HG03565 (cell line): ENCODE measurements at regions not wholly inside any gene's neighbourhood (a gene's known extent, or its start where the extent isn't known, plus 50 kb on each side); places are given as distances from the start of the nearest gene placed in this dataset.
"Not testable (repeated sequence)": the region's sequence is repeated elsewhere in the genome, so short reads cannot be mapped to it uniquely, and the experiment has no call there.

Experiments used
- ATAC-seq: cut with Tn5 transposase; IDR thresholded peaks from one replicate; pipeline ENCODE4 v1.9.1; 2021; ENCODE audit warnings: mild to moderate bottlenecking, moderate library complexity; ENCODE audit not compliant: unreplicated experiment

GRCh38 chr1:56285554-56286402, 293.6 kb downstream of the PLPP3 start:
- no peak for ATAC-seq

GRCh38 chr1:56284928-56285327, 294.4 kb downstream of the PLPP3 start:
- ATAC-seq, result no peak

- no peak for ATAC-seq
Observed at GRCh38 chr1:56278061-56278460, 301.3 kb downstream of the PLPP3 start.

GRCh38 chr1:56268519-56269140, 310.7 kb downstream of the PLPP3 start:
- no peak for ATAC-seq

- ATAC-seq, result no peak
Observed at GRCh38 chr1:56267611-56268010, 311.8 kb downstream of the PLPP3 start.

GRCh38 chr1:56266359-56266758, 313.0 kb downstream of the PLPP3 start:
- ATAC-seq, result no peak

- no peak for ATAC-seq
Observed at GRCh38 chr1:56265216-56265615, 314.1 kb downstream of the PLPP3 start.

- ATAC-seq, result no peak
Observed at GRCh38 chr1:56263908-56264307, 315.5 kb downstream of the PLPP3 start.

GRCh38 chr1:56258371-56258770, 321.0 kb downstream of the PLPP3 start:
- no peak for ATAC-seq

GRCh38 chr1:56257726-56258125, 321.6 kb downstream of the PLPP3 start:
- ATAC-seq, result no peak

- ATAC-seq, result no peak
Observed at GRCh38 chr1:56256153-56257000, 323.0 kb downstream of the PLPP3 start.

- ATAC-seq, result no peak
Observed at GRCh38 chr1:56255516-56256152, 323.7 kb downstream of the PLPP3 start.

- ATAC-seq, result no peak
Observed at GRCh38 chr1:56254130-56254529, 325.2 kb downstream of the PLPP3 start.

GRCh38 chr1:56250809-56251208, 328.6 kb downstream of the PLPP3 start:
- ATAC-seq, result no peak

- ATAC-seq, result no peak
Observed at GRCh38 chr1:56249234-56249633, 330.1 kb downstream of the PLPP3 start.

GRCh38 chr1:56248138-56248537, 331.2 kb downstream of the PLPP3 start:
- ATAC-seq, result no peak

GRCh38 chr1:56246726-56247125, 332.6 kb downstream of the PLPP3 start:
- ATAC-seq, result not testable (repeated sequence)

- no peak for ATAC-seq
Observed at GRCh38 chr1:56240400-56240799, 339.0 kb downstream of the PLPP3 start.

- no peak for ATAC-seq
Observed at GRCh38 chr1:56237491-56238064, 341.8 kb downstream of the PLPP3 start.

GRCh38 chr1:56236688-56237087, 342.7 kb downstream of the PLPP3 start:
- no peak for ATAC-seq
